Small intestine (tissue), 7 donors: ENCODE measurements at regions not wholly inside any gene's neighbourhood (a gene's known extent, or its start where the extent isn't known, plus 50 kb on each side); places are given as distances from the start of the nearest gene placed in this dataset.

Experiments
- DNase-seq, 2 donors: peaks; one replicate each; pipeline versions ENCODE4 v3.0.0 to v3.0.0-alpha.2; 2013
- FAIRE-seq: peaks from 2 replicates; lab custom pipeline; 2012; peaks lifted over from hg19 to GRCh38; lab: Jason Lieb, UNC
- H3K27ac ChIP-seq, 3 donors: one replicate each; pipeline ENCODE4 v1.5.1; 2013; ENCODE audit warnings: low read length in 2 of 3, mild to moderate bottlenecking in 2 of 3, control low read depth in 1 of 3, inconsistent platforms in 1 of 3, low read depth in 1 of 3, moderate library complexity in 1 of 3
- H3K27me3 ChIP-seq, 3 donors: one replicate each; pipeline ENCODE4 v1.6.1; 2013; ENCODE audit warnings: low read length in 3 of 3, inconsistent platforms in 1 of 3; ENCODE audit not compliant: control insufficient read depth in 3 of 3, insufficient read depth in 3 of 3
- H3K36me3 ChIP-seq, 3 donors: one replicate each; pipeline ENCODE4 v1.6.1; 2013; ENCODE audit warnings: low read length in 3 of 3, inconsistent platforms in 1 of 3, low read depth in 1 of 3, mild to moderate bottlenecking in 1 of 3, moderate library complexity in 1 of 3; ENCODE audit not compliant: control insufficient read depth in 3 of 3, insufficient read depth in 2 of 3
- H3K4me1 ChIP-seq, 3 donors: one replicate each; pipeline ENCODE4 v1.6.1; 2013; ENCODE audit warnings: low read length in 2 of 3, inconsistent platforms in 1 of 3, low read depth in 1 of 3, mild to moderate bottlenecking in 1 of 3, moderate library complexity in 1 of 3; ENCODE audit not compliant: control insufficient read depth in 3 of 3, insufficient read depth in 2 of 3
- H3K4me3 ChIP-seq, 3 donors: one replicate each; pipeline ENCODE4 v1.5.1; 2013; ENCODE audit warnings: low read length in 3 of 3, control low read depth in 1 of 3, inconsistent platforms in 1 of 3, low read depth in 1 of 3, mild to moderate bottlenecking in 1 of 3, moderate library complexity in 1 of 3
- H3K9me3 ChIP-seq, 2 donors: one replicate each; pipeline ENCODE4 v1.6.1; 2013; ENCODE audit warnings: low read depth in 1 of 2, low read length in 1 of 2; ENCODE audit not compliant: control insufficient read depth in 2 of 2, insufficient read depth in 1 of 2
- WGBS, 3 donors: extraction: QIAGEN DNeasy Blood & Tissue Kit; methylation state at CpG; one replicate each; pipeline ENCODE4 v1.1.7; 2013; 5-methylcytosine and 5-hydroxymethylcytosine counted together
- donor health status: healthy with polysubstance abuse.
- donor health status: control.
- donor health status: control.
- donor health status: Bipolar disorder and iron deficiency.
- donor health status: healthy.

GRCh38 chr18:78672862-78673446 is 306.7 kb upstream of the SALL3 start:
- Histone ChIP-seq H3K4me3 (no peak overlapping the region), H3K9me3 (no peaks in the 10 kb centered on the region), H3K36me3 (no peaks in the 10 kb centered on the region), H3K27me3 (peaks cover 0 to 2% (median 0%) of the 10 kb centered on the region in 3 donors), H3K27ac (no peak overlapping the region), H3K4me1 (no peaks in the 10 kb centered on the region)
- FAIRE-seq, result no peak
- 78 to 83% (median 83%) methylated on average over 19 to 21 of the region's 21 CpGs for WGBS, 3 donors
- DNase-seq, result no peak

GRCh38 chr18:78673516-78674321 is 305.9 kb upstream of the SALL3 start:
- Histone ChIP-seq H3K4me1 (no peaks in the 10 kb centered on the region), H3K27ac (no peak overlapping the region), H3K9me3 (no peaks in the 10 kb centered on the region), H3K27me3 (peaks cover 0 to 2% (median 0%) of the 10 kb centered on the region in 3 donors), H3K36me3 (no peaks in the 10 kb centered on the region), H3K4me3 (no peak overlapping the region)
- FAIRE-seq, result no peak
- 75 to 79% (median 76%) methylated on average over 19 of the region's 19 CpGs for WGBS, 3 donors
- no peak for DNase-seq

- Histone ChIP-seq H3K27ac (no peak overlapping the region), H3K9me3 (no peaks in the 10 kb centered on the region), H3K27me3 (peaks cover 0 to 2% (median 0%) of the 10 kb centered on the region in 3 donors), H3K4me3 (no peak overlapping the region), H3K4me1 (no peaks in the 10 kb centered on the region), H3K36me3 (no peaks in the 10 kb centered on the region)
- FAIRE-seq, result no peak
- 70 to 83% (median 80%) methylated on average over 8 of the region's 8 CpGs for WGBS, 3 donors
- no peak for DNase-seq
Measured at GRCh38 chr18:78675231-78675630, 304.4 kb upstream of the SALL3 start.

GRCh38 chr18:78676622-78677482 is 302.8 kb upstream of the SALL3 start:
- peaks cover 0 to 2% (median 0%) of the 10 kb centered on the region in 3 donors for H3K27me3 ChIP-seq

GRCh38 chr18:78677483-78678317 is 301.9 kb upstream of the SALL3 start:
- Histone ChIP-seq H3K27me3 (peaks cover 0 to 2% (median 0%) of the 10 kb centered on the region in 3 donors), H3K36me3 (no peaks in the 10 kb centered on the region), H3K9me3 (no peaks in the 10 kb centered on the region), H3K4me3 (no peak overlapping the region), H3K4me1 (no peaks in the 10 kb centered on the region), H3K27ac (no peak overlapping the region)
- FAIRE-seq, result no peak
- no peak for DNase-seq
- 86 to 90% (median 89%) methylated on average over 25 of the region's 25 CpGs for WGBS, 3 donors

More at GRCh38 chr18:78676622-78677482, 302.8 kb upstream of the SALL3 start:
- Histone ChIP-seq H3K36me3 (no peaks in the 10 kb centered on the region), H3K4me3 (no peak overlapping the region), H3K27ac (no peak overlapping the region), H3K4me1 (no peaks in the 10 kb centered on the region), H3K9me3 (no peaks in the 10 kb centered on the region)
- WGBS, 3 donors, result 87 to 90% (median 89%) methylated on average over 19 of the region's 19 CpGs
- DNase-seq (no peak), FAIRE-seq (no peak)

GRCh38 chr18:78678318-78678695 is 301.3 kb upstream of the SALL3 start:
- no peaks in the 10 kb centered on the region for H3K36me3 ChIP-seq
- FAIRE-seq (no peak), DNase-seq (no peak)
- WGBS, 3 donors, result 68 to 76% (median 73%) methylated on average over 8 of the region's 8 CpGs
- peaks cover 0 to 1% (median 0%) of the 10 kb centered on the region in 3 donors for H3K27me3 ChIP-seq
- no peak overlapping the region for H3K4me3 ChIP-seq
- H3K9me3 ChIP-seq, result no peaks in the 10 kb centered on the region
- H3K27ac ChIP-seq, result no peak overlapping the region
- no peaks in the 10 kb centered on the region for H3K4me1 ChIP-seq

- no peaks in the 10 kb centered on the region for H3K9me3 ChIP-seq
- 62 to 76% (median 76%) methylated on average over 9 of the region's 9 CpGs for WGBS, 3 donors
- FAIRE-seq (no peak), DNase-seq (no peak)
- H3K27me3 ChIP-seq, result no peaks in the 10 kb centered on the region
- no peaks in the 10 kb centered on the region for H3K4me1 ChIP-seq
- no peak overlapping the region for H3K27ac ChIP-seq
- H3K36me3 ChIP-seq, result no peaks in the 10 kb centered on the region
- H3K4me3 ChIP-seq, result no peak overlapping the region
Measured at GRCh38 chr18:78679031-78679430, 300.6 kb upstream of the SALL3 start.
